Ovary (tissue), 3 donors: ENCODE measurements at regions not wholly inside any gene's neighbourhood (a gene's known extent, or its start where the extent isn't known, plus 50 kb on each side); places are given as distances from the start of the nearest gene placed in this dataset.
"Not testable (repeated sequence)": the region's sequence is repeated elsewhere in the genome, so short reads cannot be mapped to it uniquely, and the experiment has no call there.

ENCODE experiments used
- EP300 ChIP-seq: sonication (generic); formaldehyde crosslinking; IDR thresholded peaks from one replicate; pipeline ENCODE4 v1.6.1; 2017; ENCODE audit warnings: antibody characterized with exemption
- POLR2A ChIP-seq: fragments of 450-650 bp; IDR thresholded peaks from one replicate; pipeline ENCODE4 v1.6.1; 2017; ENCODE audit warnings: antibody characterized with exemption, mild to moderate bottlenecking, moderate library complexity
- TF ChIP-seq, protein P1 (sequence below), 3 donors: fragments of 450-650 bp in 2 of 3; fragments of 200-600 bp in 1 of 3; IDR thresholded peaks; one replicate each; pipeline versions ENCODE4 v1.5.1 to v1.8.0; 2016 to 2022; ENCODE audit warnings: antibody characterized with exemption in 3 of 3, mild to moderate bottlenecking in 1 of 3
- donor health status: DM: no; HTN: no; CAD: no.

DNA sequence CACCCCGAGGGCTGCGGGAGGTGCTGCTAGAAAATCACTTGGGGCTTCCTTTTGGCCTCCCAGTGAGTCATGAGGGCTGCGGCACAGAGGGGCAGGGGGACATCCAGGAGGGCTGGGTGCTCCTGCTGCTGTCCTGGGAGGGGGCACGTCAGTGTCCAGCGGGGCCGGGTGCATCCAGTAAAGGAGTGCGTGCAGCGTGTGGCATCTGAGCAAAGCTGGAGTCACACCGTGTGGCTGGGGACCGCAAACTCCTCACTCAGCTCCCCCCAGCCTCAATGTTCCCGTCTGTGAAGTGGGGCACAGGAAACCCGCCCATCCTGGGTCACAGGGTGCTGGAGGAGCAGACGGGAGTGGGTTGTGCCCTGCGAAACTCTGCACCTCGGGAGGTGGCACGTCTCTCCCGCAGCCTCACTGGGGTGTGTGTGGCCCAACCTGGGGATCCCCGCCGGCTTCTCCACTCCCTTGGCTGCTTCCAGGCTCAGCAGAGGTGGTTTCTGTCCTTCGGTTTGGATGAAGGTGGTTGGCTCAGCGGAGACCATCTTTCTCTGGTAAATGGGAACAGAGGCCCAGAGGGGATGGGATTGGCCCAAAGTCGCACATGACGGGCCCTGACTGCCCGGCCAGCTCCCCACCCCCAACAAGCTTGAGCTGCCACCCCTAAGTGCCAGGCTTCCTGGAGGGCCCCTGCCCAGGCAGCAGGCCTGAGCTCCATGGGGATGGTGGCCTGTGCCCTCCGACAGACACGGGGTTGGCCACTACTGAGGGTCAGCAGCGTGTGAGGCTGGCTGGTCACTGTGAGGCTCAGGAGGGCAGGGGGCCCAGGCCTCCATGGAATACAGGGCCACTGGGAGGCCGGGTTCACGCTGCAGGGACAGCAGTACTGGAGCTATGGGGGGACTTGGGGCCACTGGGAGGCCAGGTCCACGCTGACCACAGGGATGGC, 114.9 kb downstream of the NPIPB11 start:
- TF ChIP-seq, protein P1, sequence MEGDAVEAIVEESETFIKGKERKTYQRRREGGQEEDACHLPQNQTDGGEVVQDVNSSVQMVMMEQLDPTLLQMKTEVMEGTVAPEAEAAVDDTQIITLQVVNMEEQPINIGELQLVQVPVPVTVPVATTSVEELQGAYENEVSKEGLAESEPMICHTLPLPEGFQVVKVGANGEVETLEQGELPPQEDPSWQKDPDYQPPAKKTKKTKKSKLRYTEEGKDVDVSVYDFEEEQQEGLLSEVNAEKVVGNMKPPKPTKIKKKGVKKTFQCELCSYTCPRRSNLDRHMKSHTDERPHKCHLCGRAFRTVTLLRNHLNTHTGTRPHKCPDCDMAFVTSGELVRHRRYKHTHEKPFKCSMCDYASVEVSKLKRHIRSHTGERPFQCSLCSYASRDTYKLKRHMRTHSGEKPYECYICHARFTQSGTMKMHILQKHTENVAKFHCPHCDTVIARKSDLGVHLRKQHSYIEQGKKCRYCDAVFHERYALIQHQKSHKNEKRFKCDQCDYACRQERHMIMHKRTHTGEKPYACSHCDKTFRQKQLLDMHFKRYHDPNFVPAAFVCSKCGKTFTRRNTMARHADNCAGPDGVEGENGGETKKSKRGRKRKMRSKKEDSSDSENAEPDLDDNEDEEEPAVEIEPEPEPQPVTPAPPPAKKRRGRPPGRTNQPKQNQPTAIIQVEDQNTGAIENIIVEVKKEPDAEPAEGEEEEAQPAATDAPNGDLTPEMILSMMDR (IDR thresholded peaks at IDR 0.05): not testable (repeated sequence)
- not testable (repeated sequence) for TF ChIP-seq POLR2A, EP300
